HG03469 (cell line): ENCODE measurements at regions not wholly inside any gene's neighbourhood (a gene's known extent, or its start where the extent isn't known, plus 50 kb on each side); places are given as distances from the start of the nearest gene placed in this dataset.
"Not testable (repeated sequence)": the region's sequence is repeated elsewhere in the genome, so short reads cannot be mapped to it uniquely, and the experiment has no call there.

ENCODE experiments used
- ATAC-seq: cut with Tn5 transposase; IDR thresholded peaks from one replicate; pipeline ENCODE4 v1.9.1; 2021; ENCODE audit warnings: mild to moderate bottlenecking, moderate library complexity, moderate number of reproducible peaks; ENCODE audit not compliant: unreplicated experiment

GRCh38 chr7:140283472-140283871 is 106.7 kb upstream of the KDM7A start:
- ATAC-seq: no peak

GRCh38 chr7:140281960-140282359 is 105.2 kb upstream of the KDM7A start:
- no peak for ATAC-seq

- no peak for ATAC-seq
Measured at GRCh38 chr7:140281255-140281654, 104.5 kb upstream of the KDM7A start.

GRCh38 chr7:140276001-140276400 is 99.2 kb upstream of the KDM7A start:
- ATAC-seq: no peak

GRCh38 chr7:140275069-140275965 is 98.5 kb upstream of the KDM7A start:
- no peak for ATAC-seq

GRCh38 chr7:140273417-140273816 is 96.6 kb upstream of the KDM7A start:
- no peak for ATAC-seq

- ATAC-seq: not testable (repeated sequence)
Measured at GRCh38 chr7:140271643-140271968, 94.8 kb upstream of the KDM7A start.

- ATAC-seq: no peak
Measured at GRCh38 chr7:140269004-140269638, 92.3 kb upstream of the KDM7A start.

GRCh38 chr7:140267381-140268226 is 90.8 kb upstream of the KDM7A start:
- ATAC-seq: no peak

- no peak for ATAC-seq
Measured at GRCh38 chr7:140263277-140263676, 86.5 kb upstream of the KDM7A start.

- ATAC-seq: no peak
Measured at GRCh38 chr7:140262242-140262903, 85.6 kb upstream of the KDM7A start.

- ATAC-seq: no peak
Measured at GRCh38 chr7:140261522-140261921, 84.7 kb upstream of the KDM7A start.

GRCh38 chr7:140261105-140261486 is 84.3 kb upstream of the KDM7A start:
- ATAC-seq: no peak

- ATAC-seq: no peak
Measured at GRCh38 chr7:140260352-140261104, 83.7 kb upstream of the KDM7A start.

- ATAC-seq: not testable (repeated sequence)
Measured at GRCh38 chr7:140257278-140257677, 80.5 kb upstream of the KDM7A start.

- not testable (repeated sequence) for ATAC-seq
Measured at GRCh38 chr7:140254976-140255375, 78.2 kb upstream of the KDM7A start.

- no peak for ATAC-seq
Measured at GRCh38 chr7:140249036-140249806, 72.4 kb upstream of the KDM7A start.

GRCh38 chr7:140247559-140247958 is 70.8 kb upstream of the KDM7A start:
- ATAC-seq: no peak

- no peak for ATAC-seq
Measured at GRCh38 chr7:140245611-140246105, 68.9 kb upstream of the KDM7A start.
